GM12891 (cell line): ENCODE measurements at regions not wholly inside any gene's neighbourhood (a gene's known extent, or its start where the extent isn't known, plus 50 kb on each side); places are given as distances from the start of the nearest gene placed in this dataset.
"Not testable (repeated sequence)": the region's sequence is repeated elsewhere in the genome, so short reads cannot be mapped to it uniquely, and the experiment has no call there.

Experiments
- DNase-seq: peaks from one replicate; pipeline ENCODE4 v3.0.0; 2011; ENCODE audit warnings: low spot score; ENCODE audit not compliant: insufficient read length
- FAIRE-seq: peaks from 2 replicates; lab custom pipeline; 2011; peaks lifted over from hg19 to GRCh38; lab: Jason Lieb, UNC
- PAX5 ChIP-seq: IDR thresholded peaks from 2 replicates; pipeline ENCODE4 v1.6.1; 2011; ENCODE audit warnings: low read length, moderate library complexity, mild to moderate bottlenecking; ENCODE audit not compliant: insufficient read depth, severe bottlenecking
- POLR2A ChIP-seq: IDR thresholded peaks from 2 replicates; pipeline ENCODE4 v1.6.1; 2011; ENCODE audit warnings: low read depth, low read length, control low read depth
- POLR2AphosphoS5 ChIP-seq: IDR thresholded peaks from 2 replicates; pipeline ENCODE4 v1.6.1; 2011; ENCODE audit warnings: low read depth, low read length, control low read depth
- POU2F2 ChIP-seq: IDR thresholded peaks from 2 replicates; pipeline ENCODE4 v1.6.1; 2011; ENCODE audit warnings: low read depth, mild to moderate bottlenecking, control low read depth, low read length, moderate library complexity
- SPI1 ChIP-seq: IDR thresholded peaks from 2 replicates; pipeline ENCODE4 v1.6.1; 2011; ENCODE audit warnings: low read depth, low read length, control low read depth
- TAF1 ChIP-seq: IDR thresholded peaks from 2 replicates; pipeline ENCODE4 v1.6.1; 2011; ENCODE audit warnings: low read depth, low read length, control low read depth

GRCh38 chr18:29873211-29873610 is 1169.3 kb downstream of the DSC3 start:
- DNase-seq (no peak), FAIRE-seq (no peak)
- TF ChIP-seq POU2F2, result no peak
- TF ChIP-seq PAX5, result no peak
- no peak for TF ChIP-seq POLR2AphosphoS5

- no peak for TF ChIP-seq POLR2A
- no peak for TF ChIP-seq TAF1
- no peak for DNase-seq
- FAIRE-seq, result no peak
Measured at GRCh38 chr18:29871246-29871645, 1171.3 kb downstream of the DSC3 start.

DNA sequence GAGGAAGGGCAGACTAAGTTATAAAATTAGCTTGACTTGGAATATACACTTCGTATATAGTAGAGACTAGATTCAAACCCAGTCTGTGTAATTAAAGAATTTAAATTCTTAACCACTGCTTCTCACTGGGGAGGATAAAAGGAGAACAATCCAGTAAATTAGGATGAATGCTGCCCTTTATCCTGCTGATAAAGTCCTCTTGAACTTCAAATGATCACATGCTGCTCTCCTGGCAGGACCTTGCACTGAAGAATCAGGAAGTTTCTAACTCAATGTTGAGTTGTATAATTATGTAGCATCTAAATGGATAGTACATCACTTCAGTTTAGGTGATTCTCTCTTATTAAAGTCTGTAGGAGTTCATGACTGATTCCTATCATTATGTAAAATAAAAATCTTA is 1179.7 kb downstream of the DSC3 start:
- TF ChIP-seq POU2F2, result no peak
- TF ChIP-seq POLR2A, result no peak
- TF ChIP-seq PAX5, result no peak
- TF ChIP-seq SPI1, result no peak
- no peak for TF ChIP-seq TAF1
- TF ChIP-seq POLR2AphosphoS5, result no peak

GRCh38 chr18:29855637-29856036 is 1186.9 kb downstream of the DSC3 start:
- FAIRE-seq, result no peak
- no peak for DNase-seq
- TF ChIP-seq TAF1 (no peak), SPI1 (no peak)

More for the DNA sequence above, 1179.7 kb downstream of the DSC3 start:
- DNase-seq (no peak), FAIRE-seq (no peak)

GRCh38 chr18:29853126-29853525 is 1189.4 kb downstream of the DSC3 start:
- no peak for DNase-seq
- TF ChIP-seq POLR2A (no peak), POLR2AphosphoS5 (no peak), TAF1 (no peak), POU2F2 (no peak), PAX5 (no peak), SPI1 (no peak)
- no peak for FAIRE-seq

GRCh38 chr18:29849144-29849543 is 1193.4 kb downstream of the DSC3 start:
- DNase-seq, result no peak
- FAIRE-seq, result no peak
- TF ChIP-seq POLR2A (no peak), SPI1 (no peak), POU2F2 (no peak), POLR2AphosphoS5 (no peak), TAF1 (no peak), PAX5 (no peak)

DNA sequence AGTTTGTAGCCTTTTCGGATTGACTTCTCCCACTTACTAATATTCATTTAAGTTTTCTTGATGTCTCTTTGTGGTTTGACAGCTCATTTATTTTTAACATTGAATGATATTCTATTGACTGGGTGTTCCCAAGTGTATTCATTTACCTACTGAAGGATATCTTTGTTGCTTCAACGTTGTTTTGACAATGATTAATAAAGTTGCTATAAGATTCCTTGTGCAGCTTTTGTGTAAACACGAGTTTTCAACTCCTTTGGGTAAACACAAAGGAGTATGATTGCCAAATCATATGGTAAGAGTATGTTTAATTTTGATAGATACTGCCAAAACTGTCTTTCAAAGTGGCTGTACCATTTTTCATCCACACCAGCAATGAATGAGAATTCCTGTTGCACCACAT is 1200.9 kb downstream of the DSC3 start:
- no peak for FAIRE-seq
- DNase-seq, result no peak
- TF ChIP-seq TAF1 (no peak), SPI1 (no peak), POLR2A (no peak), POLR2AphosphoS5 (no peak), PAX5 (no peak), POU2F2 (no peak)

DNA sequence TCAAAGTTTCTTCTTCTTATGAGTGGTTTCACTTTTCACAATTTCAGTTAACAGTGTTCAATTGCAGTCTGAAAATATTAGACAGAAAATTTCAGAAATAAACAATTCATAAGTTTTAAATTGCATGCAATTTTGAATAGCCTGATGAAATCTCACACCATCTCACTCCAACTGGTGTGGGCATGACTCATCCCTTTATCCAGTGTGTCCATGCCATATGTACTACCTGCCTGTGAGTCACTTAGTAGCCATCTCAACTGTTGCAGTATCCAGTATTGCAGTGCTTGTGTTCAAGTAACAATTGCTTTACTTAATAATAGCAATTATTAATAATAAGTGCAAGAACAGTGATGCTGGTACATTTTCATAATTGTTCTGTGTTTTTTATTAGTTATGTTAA is 1202.5 kb downstream of the DSC3 start:
- DNase-seq (no peak), FAIRE-seq (no peak)
- TF ChIP-seq PAX5 (no peak), SPI1 (no peak), TAF1 (no peak), POU2F2 (no peak), POLR2A (no peak), POLR2AphosphoS5 (no peak)

- FAIRE-seq, result not testable (repeated sequence)
Measured at GRCh38 chr18:29838961-29839360, 1203.6 kb downstream of the DSC3 start.

GRCh38 chr18:29838556-29838955 is 1204.0 kb downstream of the DSC3 start:
- TF ChIP-seq POLR2A (no peak), POLR2AphosphoS5 (no peak), SPI1 (no peak), POU2F2 (no peak), TAF1 (no peak), PAX5 (no peak)
- no peak for FAIRE-seq
- DNase-seq, result no peak

More at GRCh38 chr18:29838961-29839360, 1203.6 kb downstream of the DSC3 start:
- not testable (repeated sequence) for DNase-seq

GRCh38 chr18:29823671-29824070 is 1218.9 kb downstream of the DSC3 start:
- TF ChIP-seq PAX5, result no peak
- TF ChIP-seq SPI1, result no peak
- FAIRE-seq (no peak), DNase-seq (no peak)

DNA sequence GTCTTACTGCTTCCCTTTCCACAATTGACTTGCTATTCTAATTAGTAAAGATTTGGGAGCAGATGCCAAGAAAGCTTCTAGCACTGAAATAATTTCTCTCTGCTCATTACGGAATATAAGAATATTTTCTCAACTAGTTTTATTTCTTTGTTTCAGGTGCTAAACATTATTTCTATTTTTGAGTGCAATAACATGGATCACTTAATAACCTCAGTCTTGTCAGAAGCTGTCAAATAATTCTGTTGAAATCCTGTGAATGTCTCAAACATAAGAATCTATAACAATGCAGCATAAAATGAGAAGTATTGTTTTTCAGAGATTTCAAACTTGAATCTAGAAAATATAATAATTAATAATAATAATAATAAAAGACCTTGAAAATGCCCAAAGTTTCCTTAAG is 1221.0 kb downstream of the DSC3 start:
- FAIRE-seq, result no peak
- DNase-seq, result no peak
- TF ChIP-seq POU2F2, result no peak
- no peak for TF ChIP-seq SPI1
- TF ChIP-seq TAF1, result no peak
- TF ChIP-seq POLR2A, result no peak
- no peak for TF ChIP-seq PAX5
- no peak for TF ChIP-seq POLR2AphosphoS5
